SK-N-SH (cell line): ENCODE measurements at regions not wholly inside any gene's neighbourhood (a gene's known extent, or its start where the extent isn't known, plus 50 kb on each side); places are given as distances from the start of the nearest gene placed in this dataset.

Source experiments
- CTCF ChIA-PET: fragments of 300-600, 350-600 bp; formaldehyde crosslinking; extraction: SDS; loops from one replicate; lab custom pipeline; 2021; lab: Yijun Ruan, JAX
- POLR2A ChIA-PET: fragments of 350-600 bp; sonication (Branson Sonifier 250); formaldehyde crosslinking; extraction: SDS; loops from one replicate; lab custom pipeline; 2020; ENCODE audit warnings: antibody characterized with exemption, inconsistent platforms; lab: Yijun Ruan, JAX
- DNase-seq: peaks from one replicate; pipeline ENCODE4 v3.0.0; 2012
- H2AFZ ChIP-seq: fragments of 200-600 bp; sonication (generic); 2 replicates; pipeline ENCODE4 v1.8.1; 2016; ENCODE audit warnings: antibody characterized with exemption, mild to moderate bottlenecking, low read depth
- H3F3A ChIP-seq: fragments of 200-600 bp; sonication (generic); replicated peaks from 2 replicates; pipeline ENCODE3; 2016; ENCODE audit warnings: antibody characterized with exemption, mild to moderate bottlenecking; ENCODE audit not compliant: insufficient read depth
- H3K27ac ChIP-seq, 2 experiments: fragments of 200-500 bp in 1 of 2; fragments of 200-600 bp in 1 of 2; sonication (Bioruptor generic) in 1 of 2; sonication (generic), shearing (Covaris generic) in 1 of 2; 2 replicates each; pipeline versions ENCODE4 v1.5.1 to v1.6.1; 2014 to 2016; ENCODE audit warnings: low read depth in 2 of 2, inconsistent platforms in 1 of 2, low read length in 1 of 2, mild to moderate bottlenecking in 1 of 2, mixed read lengths in 1 of 2
- H3K27me3 ChIP-seq: fragments of 200-600 bp; sonication (generic), shearing (Covaris generic); 2 replicates; pipeline ENCODE4 v1.6.1; 2016; ENCODE audit warnings: mixed run types; ENCODE audit not compliant: insufficient read depth
- H3K36me3 ChIP-seq, 2 experiments: fragments of 200-500 bp in 1 of 2; fragments of 200-600 bp in 1 of 2; sonication (Bioruptor generic) in 1 of 2; sonication (generic) in 1 of 2; replicated peaks in 1 of 2; 2 replicates each; pipeline versions ENCODE3 to v1.5.1; 2014 to 2016; ENCODE audit warnings: low read length in 1 of 2, mild to moderate bottlenecking in 1 of 2; ENCODE audit not compliant: insufficient read depth in 2 of 2, control insufficient read depth in 1 of 2
- H3K4me1 ChIP-seq, 2 experiments: fragments of 200-500 bp in 1 of 2; fragments of 200-600 bp in 1 of 2; sonication (Bioruptor generic) in 1 of 2; sonication (generic), shearing (Covaris generic) in 1 of 2; 2 replicates each; pipeline versions ENCODE4 v1.5.1 to v1.6.1; 2014 to 2016; ENCODE audit warnings: low read depth in 1 of 2, low read length in 1 of 2, mixed run types in 1 of 2; ENCODE audit not compliant: insufficient read depth in 2 of 2, control insufficient read depth in 1 of 2
- H3K4me2 ChIP-seq: fragments of 200-600 bp; sonication (generic), shearing (Covaris generic); 2 replicates; pipeline ENCODE4 v1.6.1; 2017; ENCODE audit warnings: mixed run types
- H3K4me3 ChIP-seq, 2 experiments: fragments of 200-500 bp in 1 of 2; fragments of 200-600 bp in 1 of 2; sonication (Bioruptor generic) in 1 of 2; sonication (generic), shearing (Covaris generic) in 1 of 2; 2 replicates each; pipeline versions ENCODE4 v1.5.1 to v1.8.1; 2014 to 2016; ENCODE audit warnings: low read depth in 2 of 2, inconsistent platforms in 1 of 2, low read length in 1 of 2, mild to moderate bottlenecking in 1 of 2, mixed read lengths in 1 of 2, moderate library complexity in 1 of 2
- H3K79me2 ChIP-seq: fragments of 200-600 bp; sonication (generic); 2 replicates; pipeline ENCODE4 v1.8.1; 2017; ENCODE audit warnings: mild to moderate bottlenecking; ENCODE audit not compliant: insufficient read depth
- H3K9ac ChIP-seq: fragments of 200-600 bp; sonication (generic); 2 replicates; pipeline ENCODE4 v1.6.1; 2017; ENCODE audit warnings: mixed run types
- H3K9me2 ChIP-seq: fragments of 200-600 bp; sonication (generic); 2 replicates; pipeline ENCODE4 v1.6.1; 2017; ENCODE audit warnings: mixed run types
- H3K9me3 ChIP-seq: fragments of 200-600 bp; sonication (generic); 2 replicates; pipeline ENCODE4 v1.6.1; 2017; ENCODE audit warnings: mixed run types, mild to moderate bottlenecking, moderate library complexity
- H4K20me1 ChIP-seq: fragments of 200-600 bp; sonication (generic); 2 replicates; pipeline ENCODE4 v1.6.1; 2017; ENCODE audit warnings: mild to moderate bottlenecking, mixed run types; ENCODE audit not compliant: insufficient read depth
- CHD2 ChIP-seq: fragments of 150-350 bp; IDR thresholded peaks from 2 replicates; pipeline ENCODE4 v1.6.1; 2018; ENCODE audit warnings: low read length; ENCODE audit not compliant: partially characterized antibody
- ELF1 ChIP-seq: IDR thresholded peaks from 2 replicates; pipeline ENCODE4 v1.4.0; 2012
- EP300 ChIP-seq, 2 experiments: IDR thresholded peaks; 2 replicates each; pipeline versions ENCODE4 v1.4.0 to v1.6.1; 2012; ENCODE audit warnings: borderline replicate concordance in 1 of 2, low read depth in 1 of 2, low read length in 1 of 2
- FOSL2 ChIP-seq: IDR thresholded peaks from 2 replicates; pipeline ENCODE4 v1.4.0; 2012; ENCODE audit warnings: low read depth, mild to moderate bottlenecking, moderate library complexity, borderline replicate concordance
- FOXJ3 ChIP-seq: sonication (generic); formaldehyde crosslinking; IDR thresholded peaks from 2 replicates; pipeline ENCODE4 v1.5.1; 2020; ENCODE audit warnings: mild to moderate bottlenecking, missing genetic modification reagents
- GATA2 ChIP-seq: sonication (generic); formaldehyde crosslinking; IDR thresholded peaks from 2 replicates; pipeline ENCODE4 v1.5.0; 2020; ENCODE audit warnings: mild to moderate bottlenecking, missing genetic modification reagents
- JUND ChIP-seq: IDR thresholded peaks from 2 replicates; pipeline ENCODE4 v1.4.0; 2012
- MEF2A ChIP-seq: IDR thresholded peaks from 2 replicates; pipeline ENCODE4 v1.4.0; 2012; ENCODE audit warnings: low read depth, borderline replicate concordance
- MXI1 ChIP-seq: IDR thresholded peaks from 2 replicates; pipeline ENCODE4 v1.6.1; 2012; ENCODE audit warnings: mild to moderate bottlenecking, low read depth, low read length, improper control_type of control experiment
- NFIC ChIP-seq: IDR thresholded peaks from 2 replicates; pipeline ENCODE4 v1.4.0; 2012; ENCODE audit warnings: borderline replicate concordance
- RAD21 ChIP-seq: IDR thresholded peaks from 2 replicates; pipeline ENCODE4 v1.6.1; 2012; ENCODE audit warnings: mild to moderate bottlenecking, low read length
- RCOR1 ChIP-seq: fragments of 150-350 bp; IDR thresholded peaks from 2 replicates; pipeline ENCODE4 v1.6.1; 2017; ENCODE audit warnings: antibody characterized with exemption, low read length
- RXRA ChIP-seq: IDR thresholded peaks from 2 replicates; pipeline ENCODE4 v1.4.0; 2012; ENCODE audit warnings: low read depth, mild to moderate bottlenecking, borderline replicate concordance
- SIN3A ChIP-seq: IDR thresholded peaks from 2 replicates; pipeline ENCODE4 v1.6.1; 2012; ENCODE audit warnings: low read depth, mild to moderate bottlenecking, low read length, moderate library complexity, borderline replicate concordance
- SMC3 ChIP-seq: IDR thresholded peaks from 2 replicates; pipeline ENCODE4 v1.6.1; 2012; ENCODE audit warnings: low read depth, low read length, improper control_type of control experiment
- TCF12 ChIP-seq: IDR thresholded peaks from 2 replicates; pipeline ENCODE4 v1.4.0; 2012
- YY1 ChIP-seq: IDR thresholded peaks from 2 replicates; pipeline ENCODE4 v1.4.0; 2012; ENCODE audit warnings: low read depth, mild to moderate bottlenecking
- WGBS: methylation state at CpG from one replicate; pipeline ENCODE4 v1.1.6; 2017; ENCODE audit warnings: low lambda C conversion rate; 5-methylcytosine and 5-hydroxymethylcytosine counted together
- TF ChIP-seq, protein P1 (sequence below): IDR thresholded peaks from 2 replicates; pipeline ENCODE4 v1.6.1; 2012; ENCODE audit warnings: mild to moderate bottlenecking, low read depth, low read length, moderate library complexity
- TF ChIP-seq, protein P2 (sequence below): IDR thresholded peaks from 2 replicates; pipeline ENCODE4 v1.4.0; 2012; ENCODE audit warnings: low read depth
- TF ChIP-seq, protein P3 (sequence below): fragments of 200-600 bp; sonication (generic); IDR thresholded peaks from 2 replicates; pipeline ENCODE4 v1.6.1; 2017; ENCODE audit warnings: antibody characterized with exemption, mild to moderate bottlenecking, moderate library complexity
- TF ChIP-seq, protein P4 (sequence below): fragments of 150-350 bp; IDR thresholded peaks from 2 replicates; pipeline ENCODE4 v1.6.1; 2016; ENCODE audit warnings: mild to moderate bottlenecking, low read depth, low read length

DNA sequence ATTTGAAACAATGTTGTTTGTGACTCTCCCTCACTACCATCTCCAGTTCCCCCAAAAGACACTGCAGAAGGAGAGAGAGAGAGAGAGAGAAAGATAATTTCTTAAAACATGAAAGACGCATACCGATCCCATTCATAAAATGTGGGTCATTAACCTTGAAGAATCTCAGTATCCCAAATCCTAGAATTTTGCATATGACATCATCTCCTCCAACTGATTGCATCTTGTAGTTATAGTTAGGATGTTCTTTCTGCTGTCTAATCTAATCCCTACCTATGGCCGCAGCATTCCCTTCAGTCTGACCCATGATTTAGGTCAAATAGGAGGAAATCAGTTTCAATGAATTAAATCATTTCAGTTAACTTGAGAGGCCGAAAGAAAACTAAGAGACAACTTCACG lies 142.4 kb upstream of the ETS2 start:
- Histone ChIP-seq H3K27me3 (peaks cover 61% of the 10 kb centered on the region), H2AFZ (no peak overlapping the region), H3K4me3 (no peak overlapping the region), H3K36me3 (no peaks in the 10 kb centered on the region), H3K9me3 (no peaks in the 10 kb centered on the region), H3K79me2 (no peaks in the 10 kb centered on the region), H3K9ac (no peak overlapping the region), H3K9me2 (no peaks in the 10 kb centered on the region), H3K4me2 (no peak overlapping the region)
- POLR2A ChIA-PET, result no interaction called here
- DNase-seq, result no peak
- TF ChIP-seq RXRA, result no peak
- no peak for TF ChIP-seq FOXJ3 (CRISPR knock-in tag)
- TF ChIP-seq CHD2, result no peak
- TF ChIP-seq, all 33 proteins: peak for 0
- WGBS, result 69% methylated on average over 5 of the region's 5 CpGs
- Histone ChIP-seq H3K4me1 (no peaks in the 10 kb centered on the region; a peak in 1 of 4 replicates), H4K20me1 (no peaks in the 10 kb centered on the region), H3F3A (peaks cover 9% of the 10 kb centered on the region), H3K27ac (no peak overlapping the region)
- CTCF ChIA-PET, result interaction anchor here (0.7 to 1.6 kb wide), 2 partner anchors 15 to 29 kb away, joined by 3 to 4 read pairs; no protein-coding TSS in a partner anchor

DNA sequence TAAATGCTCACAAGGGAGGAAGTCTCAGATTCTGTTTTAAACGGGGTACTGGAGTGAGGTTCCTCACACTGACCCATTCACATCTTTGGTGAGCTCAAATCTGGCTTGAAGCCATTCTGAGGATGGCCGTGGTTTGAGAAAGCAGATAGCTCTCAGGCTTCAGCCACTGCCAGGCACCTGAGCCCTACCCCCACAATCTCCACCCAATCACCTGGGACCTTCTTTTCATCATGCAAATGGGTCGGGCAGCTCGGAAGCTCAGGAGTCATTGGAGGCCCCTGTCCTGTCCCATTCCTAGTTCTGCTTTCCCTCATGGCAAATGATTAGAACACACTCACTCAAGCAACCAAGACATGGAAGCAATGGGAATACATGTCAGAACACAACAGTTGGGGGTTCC lies 141.4 kb upstream of the ETS2 start:
- Histone ChIP-seq H3K36me3 (no peaks in the 10 kb centered on the region), H3K4me2 (no peak overlapping the region), H3K4me3 (no peak overlapping the region), H2AFZ (no peak overlapping the region), H3K4me1 (no peaks in the 10 kb centered on the region; a peak in 1 of 4 replicates)
- 50% methylated on average over 2 of the region's 4 CpGs for WGBS
- CTCF ChIA-PET, result interaction anchor here (0.7 to 1.9 kb wide), 4 partner anchors 10 to 473 kb away, joined by 3 to 6 read pairs (median 4); no protein-coding TSS in a partner anchor
- POLR2A ChIA-PET, result no interaction called here
- no peak for TF ChIP-seq FOSL2
- no peak for TF ChIP-seq GATA2
- no peak for TF ChIP-seq SMC3
- TF ChIP-seq SIN3A, result no peak
- TF ChIP-seq, protein P1, sequence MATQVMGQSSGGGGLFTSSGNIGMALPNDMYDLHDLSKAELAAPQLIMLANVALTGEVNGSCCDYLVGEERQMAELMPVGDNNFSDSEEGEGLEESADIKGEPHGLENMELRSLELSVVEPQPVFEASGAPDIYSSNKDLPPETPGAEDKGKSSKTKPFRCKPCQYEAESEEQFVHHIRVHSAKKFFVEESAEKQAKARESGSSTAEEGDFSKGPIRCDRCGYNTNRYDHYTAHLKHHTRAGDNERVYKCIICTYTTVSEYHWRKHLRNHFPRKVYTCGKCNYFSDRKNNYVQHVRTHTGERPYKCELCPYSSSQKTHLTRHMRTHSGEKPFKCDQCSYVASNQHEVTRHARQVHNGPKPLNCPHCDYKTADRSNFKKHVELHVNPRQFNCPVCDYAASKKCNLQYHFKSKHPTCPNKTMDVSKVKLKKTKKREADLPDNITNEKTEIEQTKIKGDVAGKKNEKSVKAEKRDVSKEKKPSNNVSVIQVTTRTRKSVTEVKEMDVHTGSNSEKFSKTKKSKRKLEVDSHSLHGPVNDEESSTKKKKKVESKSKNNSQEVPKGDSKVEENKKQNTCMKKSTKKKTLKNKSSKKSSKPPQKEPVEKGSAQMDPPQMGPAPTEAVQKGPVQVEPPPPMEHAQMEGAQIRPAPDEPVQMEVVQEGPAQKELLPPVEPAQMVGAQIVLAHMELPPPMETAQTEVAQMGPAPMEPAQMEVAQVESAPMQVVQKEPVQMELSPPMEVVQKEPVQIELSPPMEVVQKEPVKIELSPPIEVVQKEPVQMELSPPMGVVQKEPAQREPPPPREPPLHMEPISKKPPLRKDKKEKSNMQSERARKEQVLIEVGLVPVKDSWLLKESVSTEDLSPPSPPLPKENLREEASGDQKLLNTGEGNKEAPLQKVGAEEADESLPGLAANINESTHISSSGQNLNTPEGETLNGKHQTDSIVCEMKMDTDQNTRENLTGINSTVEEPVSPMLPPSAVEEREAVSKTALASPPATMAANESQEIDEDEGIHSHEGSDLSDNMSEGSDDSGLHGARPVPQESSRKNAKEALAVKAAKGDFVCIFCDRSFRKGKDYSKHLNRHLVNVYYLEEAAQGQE, result no peak
- no peak for TF ChIP-seq TCF12
- no peak for TF ChIP-seq EP300 (IDR thresholded peaks at IDR 0.05; ENCODE audit: borderline replicate concordance in 1 of 2, low read depth in 1 of 2, low read length in 1 of 2)
- TF ChIP-seq JUND, result no peak
- TF ChIP-seq RAD21, result no peak
- TF ChIP-seq, protein P2, sequence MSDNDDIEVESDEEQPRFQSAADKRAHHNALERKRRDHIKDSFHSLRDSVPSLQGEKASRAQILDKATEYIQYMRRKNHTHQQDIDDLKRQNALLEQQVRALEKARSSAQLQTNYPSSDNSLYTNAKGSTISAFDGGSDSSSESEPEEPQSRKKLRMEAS, result no peak
- no peak for TF ChIP-seq CHD2
- TF ChIP-seq RXRA, result no peak
- TF ChIP-seq MEF2A, result no peak
- no peak for TF ChIP-seq RCOR1
- TF ChIP-seq NFIC, result no peak
- TF ChIP-seq, protein P3, sequence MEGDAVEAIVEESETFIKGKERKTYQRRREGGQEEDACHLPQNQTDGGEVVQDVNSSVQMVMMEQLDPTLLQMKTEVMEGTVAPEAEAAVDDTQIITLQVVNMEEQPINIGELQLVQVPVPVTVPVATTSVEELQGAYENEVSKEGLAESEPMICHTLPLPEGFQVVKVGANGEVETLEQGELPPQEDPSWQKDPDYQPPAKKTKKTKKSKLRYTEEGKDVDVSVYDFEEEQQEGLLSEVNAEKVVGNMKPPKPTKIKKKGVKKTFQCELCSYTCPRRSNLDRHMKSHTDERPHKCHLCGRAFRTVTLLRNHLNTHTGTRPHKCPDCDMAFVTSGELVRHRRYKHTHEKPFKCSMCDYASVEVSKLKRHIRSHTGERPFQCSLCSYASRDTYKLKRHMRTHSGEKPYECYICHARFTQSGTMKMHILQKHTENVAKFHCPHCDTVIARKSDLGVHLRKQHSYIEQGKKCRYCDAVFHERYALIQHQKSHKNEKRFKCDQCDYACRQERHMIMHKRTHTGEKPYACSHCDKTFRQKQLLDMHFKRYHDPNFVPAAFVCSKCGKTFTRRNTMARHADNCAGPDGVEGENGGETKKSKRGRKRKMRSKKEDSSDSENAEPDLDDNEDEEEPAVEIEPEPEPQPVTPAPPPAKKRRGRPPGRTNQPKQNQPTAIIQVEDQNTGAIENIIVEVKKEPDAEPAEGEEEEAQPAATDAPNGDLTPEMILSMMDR, result no peak
- no peak for TF ChIP-seq MXI1
- TF ChIP-seq ELF1, result no peak
- TF ChIP-seq, protein P4, sequence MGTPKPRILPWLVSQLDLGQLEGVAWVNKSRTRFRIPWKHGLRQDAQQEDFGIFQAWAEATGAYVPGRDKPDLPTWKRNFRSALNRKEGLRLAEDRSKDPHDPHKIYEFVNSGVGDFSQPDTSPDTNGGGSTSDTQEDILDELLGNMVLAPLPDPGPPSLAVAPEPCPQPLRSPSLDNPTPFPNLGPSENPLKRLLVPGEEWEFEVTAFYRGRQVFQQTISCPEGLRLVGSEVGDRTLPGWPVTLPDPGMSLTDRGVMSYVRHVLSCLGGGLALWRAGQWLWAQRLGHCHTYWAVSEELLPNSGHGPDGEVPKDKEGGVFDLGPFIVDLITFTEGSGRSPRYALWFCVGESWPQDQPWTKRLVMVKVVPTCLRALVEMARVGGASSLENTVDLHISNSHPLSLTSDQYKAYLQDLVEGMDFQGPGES, result no peak
- TF ChIP-seq YY1, result no peak
- TF ChIP-seq, all 33 proteins: peak for 0
- Histone ChIP-seq H3K9ac (no peak overlapping the region), H3F3A (peaks cover 6% of the 10 kb centered on the region), H3K9me2 (no peaks in the 10 kb centered on the region), H3K9me3 (no peaks in the 10 kb centered on the region), H3K79me2 (no peaks in the 10 kb centered on the region), H4K20me1 (no peaks in the 10 kb centered on the region), H3K27ac (no peak overlapping the region), H3K27me3 (peaks cover 51% of the 10 kb centered on the region)
- DNase-seq, result no peak
